Astrocyte of the cerebellum (primary cell): ENCODE measurements at regions not wholly inside any gene's neighbourhood (a gene's known extent, or its start where the extent isn't known, plus 50 kb on each side); places are given as distances from the start of the nearest gene placed in this dataset.

ENCODE experiments used
- DNase-seq: peaks from one replicate; pipeline ENCODE4 v3.0.0-alpha.2; 2011; ENCODE audit warnings: low read depth
- H3K4me3 ChIP-seq: 2 replicates; pipeline ENCODE4 v1.5.1; 2011; ENCODE audit warnings: mild to moderate bottlenecking, low read depth, low read length, moderate library complexity
- in situ Hi-C: cut with HindIII; loops from 2 replicates; pipeline ENCODE4 v1.10.0; 2017; ENCODE audit warnings: low sequenced_read_pairs
- TF ChIP-seq, protein P1 (sequence below): IDR thresholded peaks from 2 replicates; pipeline ENCODE4 v1.5.1; 2012; ENCODE audit warnings: low read length, low read depth, moderate library complexity, mild to moderate bottlenecking; ENCODE audit errors: missing control alignments

DNA sequence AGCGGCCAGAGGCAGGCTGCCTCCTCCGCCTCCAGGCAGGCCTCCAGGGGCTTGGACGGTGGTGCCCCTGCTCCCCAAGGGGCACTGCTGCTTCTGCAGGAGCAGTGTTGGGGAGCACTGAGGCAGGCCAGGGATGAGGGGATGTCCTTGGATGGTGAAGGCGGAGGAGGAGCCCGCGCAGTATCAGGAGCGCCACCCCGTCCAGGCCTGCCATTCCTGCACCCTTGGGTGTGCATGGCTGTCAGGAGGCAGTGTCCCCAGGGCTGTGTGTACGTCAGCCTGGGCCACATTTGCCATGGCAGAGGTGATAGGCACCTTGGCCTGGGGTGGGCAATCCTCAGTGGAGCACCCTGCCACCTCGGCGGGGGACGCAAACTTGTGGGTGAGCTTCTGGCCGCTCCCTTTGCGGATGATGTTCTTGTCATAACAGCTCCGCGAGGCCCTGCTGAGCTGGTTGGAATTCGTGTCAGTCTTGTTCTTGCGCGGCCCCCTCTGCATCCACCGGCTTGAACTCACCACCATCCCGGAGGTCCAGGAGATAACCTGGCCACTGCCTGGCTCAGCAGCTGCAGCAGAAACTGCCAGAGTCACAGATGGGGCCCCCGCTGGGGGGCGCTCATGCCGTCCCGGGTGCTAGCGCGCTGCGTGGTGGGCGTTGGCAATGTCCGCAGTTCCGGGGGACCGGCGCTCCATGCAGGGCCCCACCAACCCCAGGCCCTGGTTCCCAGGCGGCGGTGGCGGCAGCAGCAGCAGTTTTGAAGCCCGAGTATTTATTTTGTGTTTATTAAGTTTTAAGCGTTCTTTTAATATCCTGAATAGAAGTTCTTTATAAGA lies 182.3 kb upstream of the ADCY1 start:
- no peak overlapping the region for H3K4me3 ChIP-seq
- TF ChIP-seq, protein P1, sequence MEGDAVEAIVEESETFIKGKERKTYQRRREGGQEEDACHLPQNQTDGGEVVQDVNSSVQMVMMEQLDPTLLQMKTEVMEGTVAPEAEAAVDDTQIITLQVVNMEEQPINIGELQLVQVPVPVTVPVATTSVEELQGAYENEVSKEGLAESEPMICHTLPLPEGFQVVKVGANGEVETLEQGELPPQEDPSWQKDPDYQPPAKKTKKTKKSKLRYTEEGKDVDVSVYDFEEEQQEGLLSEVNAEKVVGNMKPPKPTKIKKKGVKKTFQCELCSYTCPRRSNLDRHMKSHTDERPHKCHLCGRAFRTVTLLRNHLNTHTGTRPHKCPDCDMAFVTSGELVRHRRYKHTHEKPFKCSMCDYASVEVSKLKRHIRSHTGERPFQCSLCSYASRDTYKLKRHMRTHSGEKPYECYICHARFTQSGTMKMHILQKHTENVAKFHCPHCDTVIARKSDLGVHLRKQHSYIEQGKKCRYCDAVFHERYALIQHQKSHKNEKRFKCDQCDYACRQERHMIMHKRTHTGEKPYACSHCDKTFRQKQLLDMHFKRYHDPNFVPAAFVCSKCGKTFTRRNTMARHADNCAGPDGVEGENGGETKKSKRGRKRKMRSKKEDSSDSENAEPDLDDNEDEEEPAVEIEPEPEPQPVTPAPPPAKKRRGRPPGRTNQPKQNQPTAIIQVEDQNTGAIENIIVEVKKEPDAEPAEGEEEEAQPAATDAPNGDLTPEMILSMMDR, result no peak
- DNase-seq, result no peak
- in situ Hi-C loops, result no loop called here

DNA sequence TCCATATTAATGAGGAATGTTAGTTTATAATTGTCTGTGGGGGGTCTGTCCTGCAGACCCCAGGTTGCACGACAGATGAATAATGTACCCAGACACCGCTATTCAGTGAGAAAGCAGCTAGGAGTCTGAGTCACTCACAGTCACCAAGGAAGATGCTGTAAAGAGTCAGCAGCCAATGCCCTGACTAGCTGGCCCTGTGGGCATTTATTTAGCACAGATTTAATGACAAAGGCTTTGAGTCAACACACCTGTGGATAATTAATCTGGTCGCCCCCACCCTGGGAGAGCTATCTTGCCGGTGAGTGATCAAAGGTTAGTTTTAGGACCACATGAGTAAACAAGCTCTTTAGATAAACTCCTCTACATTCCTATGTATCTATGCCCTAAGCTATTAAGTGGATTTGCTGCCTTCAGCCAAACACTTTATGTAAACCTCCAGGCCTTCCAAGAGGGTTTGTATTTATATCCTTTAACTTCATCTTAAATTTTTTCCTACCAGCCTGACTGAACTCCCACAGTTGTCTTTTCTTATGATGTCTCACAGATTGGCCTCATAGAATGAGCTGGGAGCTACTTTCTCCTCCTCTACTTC lies 180.0 kb upstream of the ADCY1 start:
- in situ Hi-C loops, result no loop called here
- no peak overlapping the region for H3K4me3 ChIP-seq
- no peak for DNase-seq
- TF ChIP-seq, protein P1, result no peak

DNA sequence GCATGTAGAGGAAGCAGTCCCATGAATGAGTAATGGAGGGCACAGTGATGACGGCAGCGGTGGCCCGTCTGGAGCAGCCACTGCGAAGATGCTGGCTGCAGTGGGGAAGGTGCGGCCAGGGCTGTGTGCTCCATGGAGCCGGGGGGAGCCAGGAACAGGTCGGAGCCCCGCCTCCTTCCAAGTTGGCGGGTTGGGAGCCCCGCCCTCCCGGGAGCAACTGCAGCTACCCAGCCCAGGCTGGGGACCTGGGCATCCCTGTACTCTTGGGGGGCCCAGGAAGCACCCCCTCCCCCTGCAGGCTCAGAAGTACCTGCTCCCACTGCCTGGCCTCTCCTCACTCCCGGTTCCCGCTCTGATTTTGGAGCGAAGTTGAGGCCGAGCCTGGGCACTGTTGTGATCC lies 175.1 kb upstream of the ADCY1 start:
- no peak for DNase-seq
- in situ Hi-C loops, result no loop called here
- TF ChIP-seq, protein P1, result no peak
- H3K4me3 ChIP-seq, result no peak overlapping the region

GRCh38 chr7:45400680-45401079 lies 173.5 kb upstream of the ADCY1 start:
- no peak for DNase-seq
- no peak overlapping the region for H3K4me3 ChIP-seq
- in situ Hi-C loops, result no loop called here
- TF ChIP-seq, protein P1, result no peak

GRCh38 chr7:45401155-45401554 lies 173.0 kb upstream of the ADCY1 start:
- no peak overlapping the region for H3K4me3 ChIP-seq
- in situ Hi-C loops, result no loop called here
- DNase-seq, result no peak
- TF ChIP-seq, protein P1, result no peak

- TF ChIP-seq, protein P1, result no peak
- H3K4me3 ChIP-seq, result no peak overlapping the region
- no peak for DNase-seq
- in situ Hi-C loops, result no loop called here
Observed at GRCh38 chr7:45401851-45402250, 172.3 kb upstream of the ADCY1 start.
